Rectal smooth muscle tissue (tissue), 1 donor: ENCODE measurements at regions not wholly inside any gene's neighbourhood (a gene's known extent, or its start where the extent isn't known, plus 50 kb on each side); places are given as distances from the start of the nearest gene placed in this dataset.
"Not testable (repeated sequence)": the region's sequence is repeated elsewhere in the genome, so short reads cannot be mapped to it uniquely, and the experiment has no call there.

Source experiments
- H3K27ac ChIP-seq: one replicate; pipeline ENCODE4 v1.7.0; 2013; ENCODE audit warnings: low read depth, low read length, inconsistent platforms
- H3K27me3 ChIP-seq: one replicate; pipeline ENCODE4 v1.7.0; 2013; ENCODE audit warnings: low read length; ENCODE audit not compliant: control insufficient read depth, insufficient read depth
- H3K36me3 ChIP-seq: one replicate; pipeline ENCODE4 v1.7.0; 2013; ENCODE audit warnings: low read length; ENCODE audit not compliant: control insufficient read depth, insufficient read depth
- H3K4me1 ChIP-seq: one replicate; pipeline ENCODE4 v1.7.0; 2013; ENCODE audit warnings: low read length; ENCODE audit not compliant: control insufficient read depth, insufficient read depth
- H3K4me3 ChIP-seq: one replicate; pipeline ENCODE4 v1.7.0; 2013; ENCODE audit warnings: low read length
- H3K9ac ChIP-seq: one replicate; pipeline ENCODE4 v1.7.0; 2013; ENCODE audit warnings: low read length

GRCh38 chr4:189234948-189235347 lies 705.7 kb upstream of the FRG1 start:
- H3K27ac ChIP-seq, H3K4me1 ChIP-seq, H3K4me3 ChIP-seq, H3K9ac ChIP-seq, H3K36me3 ChIP-seq, H3K27me3 ChIP-seq: not testable (repeated sequence)

DNA sequence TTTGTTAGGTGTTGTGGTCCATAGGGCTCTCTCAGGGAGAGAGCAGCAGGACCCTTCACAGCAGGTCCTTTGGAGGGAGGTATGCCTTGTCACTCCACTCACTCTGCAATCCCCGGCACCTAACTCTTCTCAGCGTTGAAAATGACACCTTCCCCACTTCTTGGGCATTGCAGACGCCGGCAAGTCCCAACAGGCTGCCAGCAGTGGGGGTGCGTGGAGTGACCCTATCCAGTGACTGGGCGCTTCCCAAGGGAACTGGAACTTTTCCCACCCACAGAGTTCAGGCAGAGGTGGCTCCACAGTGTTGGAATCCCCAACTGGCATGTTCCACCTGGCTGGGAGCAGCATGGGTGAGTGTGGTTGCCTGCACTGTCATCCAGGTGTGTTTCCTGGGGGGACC lies 705.1 kb upstream of the FRG1 start:
- Histone ChIP-seq H3K4me1 (no peaks in the 10 kb centered on the region), H3K27ac (no peak overlapping the region), H3K27me3 (no peaks in the 10 kb centered on the region), H3K9ac (no peak overlapping the region), H3K36me3 (no peaks in the 10 kb centered on the region), H3K4me3 (no peak overlapping the region)

DNA sequence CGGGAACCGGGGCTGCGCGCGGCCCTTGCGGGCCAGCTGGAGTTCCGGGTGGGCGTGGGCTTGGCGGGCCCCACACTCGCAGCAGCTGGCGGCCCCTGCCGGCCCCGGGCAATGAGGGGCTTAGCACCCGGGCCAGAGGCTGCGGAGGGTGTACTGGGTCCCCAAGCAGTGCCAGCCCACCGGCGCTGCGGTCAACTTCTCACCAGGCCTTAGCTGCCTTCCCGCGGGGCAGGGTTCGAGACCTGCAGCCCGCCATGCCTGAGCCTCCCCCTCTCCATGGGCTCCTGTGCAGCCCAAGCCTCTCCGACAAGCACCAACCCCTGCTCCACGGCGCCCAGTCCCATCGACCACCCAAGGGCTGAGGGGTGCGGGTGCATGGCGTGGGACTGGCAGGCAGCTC lies 704.4 kb upstream of the FRG1 start:
- H3K36me3 ChIP-seq, H3K27me3 ChIP-seq, H3K4me1 ChIP-seq, H3K27ac ChIP-seq, H3K9ac ChIP-seq, H3K4me3 ChIP-seq: not testable (repeated sequence)

- no peaks in the 10 kb centered on the region for H3K36me3 ChIP-seq
- no peak overlapping the region for H3K9ac ChIP-seq
- no peak overlapping the region for H3K27ac ChIP-seq
- no peaks in the 10 kb centered on the region for H3K4me1 ChIP-seq
- no peak overlapping the region for H3K4me3 ChIP-seq
- no peaks in the 10 kb centered on the region for H3K27me3 ChIP-seq
Observed at GRCh38 chr4:189237340-189237739, 703.3 kb upstream of the FRG1 start.

- Histone ChIP-seq H3K27me3 (no peaks in the 10 kb centered on the region), H3K9ac (no peak overlapping the region), H3K4me3 (no peak overlapping the region), H3K36me3 (no peaks in the 10 kb centered on the region), H3K4me1 (no peaks in the 10 kb centered on the region), H3K27ac (no peak overlapping the region)
Observed at GRCh38 chr4:189255636-189256035, 685.0 kb upstream of the FRG1 start.

DNA sequence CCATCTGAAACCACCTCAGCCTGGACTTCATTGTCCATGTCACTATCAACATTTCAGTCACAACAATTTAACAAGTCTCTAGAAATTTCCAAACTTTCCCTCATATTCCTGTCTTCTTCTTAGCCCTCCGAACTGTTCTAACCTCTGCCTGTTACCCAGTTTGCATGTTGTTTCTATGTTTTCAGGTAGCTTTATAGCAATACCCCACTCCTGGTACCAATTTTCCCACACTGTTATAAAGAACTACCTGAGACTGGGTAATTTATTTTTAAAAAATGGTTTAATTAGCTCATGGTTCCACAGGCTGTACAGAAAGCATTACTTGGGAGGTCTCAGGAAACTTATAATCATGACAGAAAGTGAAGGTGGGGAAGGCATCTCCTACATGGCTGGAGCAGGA lies 679.2 kb upstream of the FRG1 start:
- H3K4me3 ChIP-seq = no peak overlapping the region
- no peaks in the 10 kb centered on the region for H3K4me1 ChIP-seq
- no peak overlapping the region for H3K27ac ChIP-seq
- no peak overlapping the region for H3K9ac ChIP-seq
- no peaks in the 10 kb centered on the region for H3K27me3 ChIP-seq
- H3K36me3 ChIP-seq = no peaks in the 10 kb centered on the region

- no peaks in the 10 kb centered on the region for H3K4me1 ChIP-seq
- no peak overlapping the region for H3K9ac ChIP-seq
- H3K27ac ChIP-seq = no peak overlapping the region
Observed at GRCh38 chr4:189265515-189265914, 675.2 kb upstream of the FRG1 start.

GRCh38 chr4:189267312-189267965 lies 673.2 kb upstream of the FRG1 start:
- no peak overlapping the region for H3K4me3 ChIP-seq
- no peak overlapping the region for H3K27ac ChIP-seq
- no peak overlapping the region for H3K9ac ChIP-seq
- H3K27me3 ChIP-seq = no peaks in the 10 kb centered on the region
- no peaks in the 10 kb centered on the region for H3K4me1 ChIP-seq
- H3K36me3 ChIP-seq = no peaks in the 10 kb centered on the region

More at GRCh38 chr4:189265515-189265914, 675.2 kb upstream of the FRG1 start:
- Histone ChIP-seq H3K4me3 (no peak overlapping the region), H3K27me3 (no peaks in the 10 kb centered on the region), H3K36me3 (no peaks in the 10 kb centered on the region)

DNA sequence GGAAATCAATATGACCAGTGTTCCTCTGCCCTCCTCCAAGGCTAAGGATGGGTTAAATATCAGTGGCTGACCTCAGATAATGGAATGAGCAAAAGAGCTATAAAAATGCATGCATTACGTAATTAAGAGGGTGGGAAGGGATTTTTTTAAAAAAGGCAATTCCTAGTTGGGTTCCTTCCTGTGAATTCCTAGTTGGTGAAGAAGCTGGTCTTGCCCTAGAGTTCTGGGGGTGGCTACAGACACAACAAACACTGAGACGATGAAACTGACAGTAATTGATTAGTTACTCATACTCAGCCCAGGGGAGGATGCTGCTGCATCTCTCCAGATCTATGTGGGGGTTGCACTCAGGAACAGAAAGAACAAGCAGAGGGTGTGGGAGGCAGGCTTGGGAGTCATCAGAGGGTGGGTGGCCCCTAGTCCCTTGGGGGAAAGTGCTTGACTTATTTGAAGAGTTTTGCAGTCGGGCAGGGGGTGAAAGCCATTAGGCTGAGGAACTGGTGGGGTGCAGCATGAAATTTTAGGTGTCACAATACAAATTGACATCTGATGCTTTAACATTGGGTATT lies 662.0 kb upstream of the FRG1 start:
- Histone ChIP-seq H3K27ac (no peak overlapping the region), H3K4me1 (no peaks in the 10 kb centered on the region)

GRCh38 chr4:189279188-189279587 lies 661.5 kb upstream of the FRG1 start:
- H3K9ac ChIP-seq = no peak overlapping the region
- no peaks in the 10 kb centered on the region for H3K27me3 ChIP-seq
- no peaks in the 10 kb centered on the region for H3K36me3 ChIP-seq
- no peak overlapping the region for H3K27ac ChIP-seq
- no peaks in the 10 kb centered on the region for H3K4me1 ChIP-seq
- no peak overlapping the region for H3K4me3 ChIP-seq

More for the DNA sequence above, 662.0 kb upstream of the FRG1 start:
- Histone ChIP-seq H3K36me3 (no peaks in the 10 kb centered on the region), H3K4me3 (no peak overlapping the region), H3K9ac (no peak overlapping the region), H3K27me3 (no peaks in the 10 kb centered on the region)

- H3K27me3 ChIP-seq = no peaks in the 10 kb centered on the region
Observed at GRCh38 chr4:189285377-189285776, 655.3 kb upstream of the FRG1 start.

DNA sequence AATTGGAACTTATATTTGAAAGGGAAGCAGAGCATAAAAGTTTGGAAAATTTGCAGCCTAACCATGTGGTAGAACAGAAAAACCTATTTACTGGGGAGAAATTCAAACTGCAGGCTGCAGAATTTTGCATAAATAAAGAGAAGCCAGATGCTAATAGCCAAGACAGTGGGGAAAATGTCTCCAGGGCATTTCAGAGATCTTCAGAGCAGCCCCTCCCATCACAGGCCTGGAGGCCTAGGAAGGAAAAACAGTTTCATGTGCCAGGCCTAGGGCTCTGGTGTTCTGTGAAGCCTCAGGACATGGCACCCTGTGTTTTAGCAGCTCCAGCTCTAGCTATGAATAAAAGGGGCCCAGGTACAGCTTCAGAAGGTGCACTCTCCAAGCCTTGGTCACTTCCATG lies 648.7 kb upstream of the FRG1 start:
- no peak overlapping the region for H3K27ac ChIP-seq

More at GRCh38 chr4:189285377-189285776, 655.3 kb upstream of the FRG1 start:
- H3K27ac ChIP-seq = no peak overlapping the region
- H3K36me3 ChIP-seq = no peaks in the 10 kb centered on the region
- no peak overlapping the region for H3K4me3 ChIP-seq
- H3K4me1 ChIP-seq = no peaks in the 10 kb centered on the region
- H3K9ac ChIP-seq = no peak overlapping the region

GRCh38 chr4:189293459-189293858 lies 647.2 kb upstream of the FRG1 start:
- H3K27me3 ChIP-seq = no peaks in the 10 kb centered on the region
- no peaks in the 10 kb centered on the region for H3K4me1 ChIP-seq
- no peaks in the 10 kb centered on the region for H3K36me3 ChIP-seq
- H3K27ac ChIP-seq = no peak overlapping the region
- H3K9ac ChIP-seq = no peak overlapping the region
- no peak overlapping the region for H3K4me3 ChIP-seq

More for the DNA sequence above, 648.7 kb upstream of the FRG1 start:
- H3K9ac ChIP-seq = no peak overlapping the region
- H3K4me3 ChIP-seq = no peak overlapping the region
- H3K4me1 ChIP-seq = no peaks in the 10 kb centered on the region
- no peaks in the 10 kb centered on the region for H3K36me3 ChIP-seq
- no peaks in the 10 kb centered on the region for H3K27me3 ChIP-seq
